ENCODE measurements at regions not wholly inside any gene's neighbourhood (a gene's known extent, or its start where the extent isn't known, plus 50 kb on each side); places are given as distances from the start of the nearest gene placed in this dataset.

GRCh38 chr1:81619156-81619555 is 181.6 kb upstream of the ADGRL2 start:
- Histone ChIP-seq H3K27me3 (ENCODE audit: control insufficient read depth, insufficient read depth, low read length) (no peaks in the 10 kb centered on the region), H3K36me3 (ENCODE audit: control insufficient read depth, insufficient read depth, low read length) (no peaks in the 10 kb centered on the region), H3K9me3 (ENCODE audit: control insufficient read depth, insufficient read depth, low read depth, low read length) (no peaks in the 10 kb centered on the region), H3K27ac (ENCODE audit: low read length) (no peak overlapping the region), H3K4me3 (ENCODE audit: low read depth in 2 of 2, low read length in 2 of 2) (no peak overlapping the region), H3K4me1 (ENCODE audit: control insufficient read depth, insufficient read depth, low read length) (no peaks in the 10 kb centered on the region)
- CTCF ChIA-PET = no interaction called here
- POLR2A ChIA-PET = no interaction called here
- intact Hi-C loops (cut with micrococcal nuclease; ENCODE audit: unreplicated experiment) = no loop called here
- in situ Hi-C loops (cut with HindIII; ENCODE audit: low pct_unique_long_range_greater_than_20kb, low sequenced_read_pairs) = no loop called here
- DNase-seq (ENCODE audit: low read depth, low spot score) (no peak), ATAC-seq (no peak)
- TF ChIP-seq, protein P1, sequence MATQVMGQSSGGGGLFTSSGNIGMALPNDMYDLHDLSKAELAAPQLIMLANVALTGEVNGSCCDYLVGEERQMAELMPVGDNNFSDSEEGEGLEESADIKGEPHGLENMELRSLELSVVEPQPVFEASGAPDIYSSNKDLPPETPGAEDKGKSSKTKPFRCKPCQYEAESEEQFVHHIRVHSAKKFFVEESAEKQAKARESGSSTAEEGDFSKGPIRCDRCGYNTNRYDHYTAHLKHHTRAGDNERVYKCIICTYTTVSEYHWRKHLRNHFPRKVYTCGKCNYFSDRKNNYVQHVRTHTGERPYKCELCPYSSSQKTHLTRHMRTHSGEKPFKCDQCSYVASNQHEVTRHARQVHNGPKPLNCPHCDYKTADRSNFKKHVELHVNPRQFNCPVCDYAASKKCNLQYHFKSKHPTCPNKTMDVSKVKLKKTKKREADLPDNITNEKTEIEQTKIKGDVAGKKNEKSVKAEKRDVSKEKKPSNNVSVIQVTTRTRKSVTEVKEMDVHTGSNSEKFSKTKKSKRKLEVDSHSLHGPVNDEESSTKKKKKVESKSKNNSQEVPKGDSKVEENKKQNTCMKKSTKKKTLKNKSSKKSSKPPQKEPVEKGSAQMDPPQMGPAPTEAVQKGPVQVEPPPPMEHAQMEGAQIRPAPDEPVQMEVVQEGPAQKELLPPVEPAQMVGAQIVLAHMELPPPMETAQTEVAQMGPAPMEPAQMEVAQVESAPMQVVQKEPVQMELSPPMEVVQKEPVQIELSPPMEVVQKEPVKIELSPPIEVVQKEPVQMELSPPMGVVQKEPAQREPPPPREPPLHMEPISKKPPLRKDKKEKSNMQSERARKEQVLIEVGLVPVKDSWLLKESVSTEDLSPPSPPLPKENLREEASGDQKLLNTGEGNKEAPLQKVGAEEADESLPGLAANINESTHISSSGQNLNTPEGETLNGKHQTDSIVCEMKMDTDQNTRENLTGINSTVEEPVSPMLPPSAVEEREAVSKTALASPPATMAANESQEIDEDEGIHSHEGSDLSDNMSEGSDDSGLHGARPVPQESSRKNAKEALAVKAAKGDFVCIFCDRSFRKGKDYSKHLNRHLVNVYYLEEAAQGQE (IDR thresholded peaks at IDR 0.05; ENCODE audit: insufficient read depth in 1 of 2, low read depth in 2 of 2, low read length in 1 of 2) = no peak
- TF ChIP-seq SIN3A (IDR thresholded peaks at IDR 0.05; ENCODE audit: borderline replicate concordance, insufficient read depth, low read depth, low read length) = no peak
- TF ChIP-seq TCF7L2 (IDR thresholded peaks at IDR 0.05; ENCODE audit: low read depth, low read length) = no peak
- TF ChIP-seq POLR2AphosphoS5 (IDR thresholded peaks at IDR 0.05; ENCODE audit: low read depth, low read length) = no peak
- no peak for TF ChIP-seq CTCF (IDR thresholded peaks at IDR 0.05)
- BruUV-seq (replicated peaks) = no TSS peak

- BruUV-seq (replicated peaks) = no TSS peak
- in situ Hi-C loops (cut with HindIII; ENCODE audit: low pct_unique_long_range_greater_than_20kb, low sequenced_read_pairs) = no loop called here
- H3K9me3 ChIP-seq (ENCODE audit: control insufficient read depth, insufficient read depth, low read depth, low read length) = no peaks in the 10 kb centered on the region
These were observed 182.4 kb upstream of the ADGRL2 start for GRCh38 chr1:81618376-81618775.

More at GRCh38 chr1:81618376-81618775, 182.4 kb upstream of the ADGRL2 start:
- ChIA-PET POLR2A (no interaction called here), CTCF (no interaction called here)
- TF ChIP-seq CTCF (IDR thresholded peaks at IDR 0.05) = no peak
- no peak for TF ChIP-seq TCF7L2 (IDR thresholded peaks at IDR 0.05; ENCODE audit: low read depth, low read length)
- Histone ChIP-seq H3K4me1 (ENCODE audit: control insufficient read depth, insufficient read depth, low read length) (no peaks in the 10 kb centered on the region), H3K4me3 (ENCODE audit: low read depth in 2 of 2, low read length in 2 of 2) (no peak overlapping the region), H3K27ac (ENCODE audit: low read length) (no peak overlapping the region), H3K36me3 (ENCODE audit: control insufficient read depth, insufficient read depth, low read length) (no peaks in the 10 kb centered on the region), H3K27me3 (ENCODE audit: control insufficient read depth, insufficient read depth, low read length) (no peaks in the 10 kb centered on the region)
- DNase-seq (ENCODE audit: low read depth, low spot score) = no peak
- ATAC-seq = no peak
- intact Hi-C loops (cut with micrococcal nuclease; ENCODE audit: unreplicated experiment) = no loop called here

Data from Panc1 (cell line).